WTC11 (cell line): ENCODE measurements at regions not wholly inside any gene's neighbourhood (a gene's known extent, or its start where the extent isn't known, plus 50 kb on each side); places are given as distances from the start of the nearest gene placed in this dataset.

Source experiments
- GRHL2 ChIP-seq: fragments of 250-450 bp; sonication (Bioruptor Pico); IDR thresholded peaks from 2 replicates; pipeline ENCODE4 v1.8.0; 2022; ENCODE audit warnings: mild to moderate bottlenecking, moderate library complexity; ENCODE audit not compliant: insufficient replicate concordance, severe bottlenecking
- NFE2L1 ChIP-seq: sonication (generic); formaldehyde crosslinking; IDR thresholded peaks from 2 replicates; pipeline ENCODE4 v1.8.1; 2023; ENCODE audit warnings: missing genetic modification reagents
- ZNF138 ChIP-seq: sonication (generic); formaldehyde crosslinking; conservative IDR thresholded peaks from 2 replicates; pipeline ENCODE4 v1.8.1; 2022; ENCODE audit warnings: mild to moderate bottlenecking, moderate library complexity, missing genetic modification reagents
- TF ChIP-seq, protein P1 (sequence below): sonication (generic); formaldehyde crosslinking; IDR thresholded peaks from 2 replicates; pipeline ENCODE4 v1.8.1; 2023; ENCODE audit warnings: mild to moderate bottlenecking, missing genetic modification reagents
- TF ChIP-seq, protein P2 (sequence below): fragments of 250-450 bp; sonication (Bioruptor Pico); IDR thresholded peaks from 2 replicates; pipeline ENCODE4 v1.9.0; 2021; ENCODE audit warnings: mild to moderate bottlenecking
- TF ChIP-seq, protein P3 (sequence below): sonication (generic); formaldehyde crosslinking; IDR thresholded peaks from 2 replicates; pipeline ENCODE4 v1.8.1; 2023; ENCODE audit warnings: mild to moderate bottlenecking, missing genetic modification reagents, moderate library complexity
- TF ChIP-seq, protein P4 (sequence below): sonication (generic); formaldehyde crosslinking; IDR thresholded peaks from 2 replicates; pipeline ENCODE4 v1.8.0; 2022; ENCODE audit warnings: mild to moderate bottlenecking, missing genetic modification reagents

- TF ChIP-seq GRHL2 (CRISPR knock-in tag), result no peak
- TF ChIP-seq, protein P1, sequence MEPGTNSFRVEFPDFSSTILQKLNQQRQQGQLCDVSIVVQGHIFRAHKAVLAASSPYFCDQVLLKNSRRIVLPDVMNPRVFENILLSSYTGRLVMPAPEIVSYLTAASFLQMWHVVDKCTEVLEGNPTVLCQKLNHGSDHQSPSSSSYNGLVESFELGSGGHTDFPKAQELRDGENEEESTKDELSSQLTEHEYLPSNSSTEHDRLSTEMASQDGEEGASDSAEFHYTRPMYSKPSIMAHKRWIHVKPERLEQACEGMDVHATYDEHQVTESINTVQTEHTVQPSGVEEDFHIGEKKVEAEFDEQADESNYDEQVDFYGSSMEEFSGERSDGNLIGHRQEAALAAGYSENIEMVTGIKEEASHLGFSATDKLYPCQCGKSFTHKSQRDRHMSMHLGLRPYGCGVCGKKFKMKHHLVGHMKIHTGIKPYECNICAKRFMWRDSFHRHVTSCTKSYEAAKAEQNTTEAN, result no peak
- TF ChIP-seq, protein P2, sequence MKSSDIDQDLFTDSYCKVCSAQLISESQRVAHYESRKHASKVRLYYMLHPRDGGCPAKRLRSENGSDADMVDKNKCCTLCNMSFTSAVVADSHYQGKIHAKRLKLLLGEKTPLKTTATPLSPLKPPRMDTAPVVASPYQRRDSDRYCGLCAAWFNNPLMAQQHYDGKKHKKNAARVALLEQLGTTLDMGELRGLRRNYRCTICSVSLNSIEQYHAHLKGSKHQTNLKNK (CRISPR knock-in tag), result no peak
- no peak for TF ChIP-seq ZNF138 (CRISPR knock-in tag)
- TF ChIP-seq, protein P3, sequence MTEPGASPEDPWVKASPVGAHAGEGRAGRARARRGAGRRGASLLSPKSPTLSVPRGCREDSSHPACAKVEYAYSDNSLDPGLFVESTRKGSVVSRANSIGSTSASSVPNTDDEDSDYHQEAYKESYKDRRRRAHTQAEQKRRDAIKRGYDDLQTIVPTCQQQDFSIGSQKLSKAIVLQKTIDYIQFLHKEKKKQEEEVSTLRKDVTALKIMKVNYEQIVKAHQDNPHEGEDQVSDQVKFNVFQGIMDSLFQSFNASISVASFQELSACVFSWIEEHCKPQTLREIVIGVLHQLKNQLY (CRISPR knock-in tag), result no peak
- no peak for TF ChIP-seq NFE2L1
- TF ChIP-seq, protein P4, sequence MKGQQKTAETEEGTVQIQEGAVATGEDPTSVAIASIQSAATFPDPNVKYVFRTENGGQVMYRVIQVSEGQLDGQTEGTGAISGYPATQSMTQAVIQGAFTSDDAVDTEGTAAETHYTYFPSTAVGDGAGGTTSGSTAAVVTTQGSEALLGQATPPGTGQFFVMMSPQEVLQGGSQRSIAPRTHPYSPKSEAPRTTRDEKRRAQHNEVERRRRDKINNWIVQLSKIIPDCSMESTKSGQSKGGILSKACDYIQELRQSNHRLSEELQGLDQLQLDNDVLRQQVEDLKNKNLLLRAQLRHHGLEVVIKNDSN (CRISPR knock-in tag), result no peak
- TF ChIP-seq, all 79 proteins: peak for 0
Measured at GRCh38 chr2:120685066-120685973, 50.3 kb upstream of the GLI2 start (continued).
